ELR (cell line): ENCODE measurements at regions not wholly inside any gene's neighbourhood (a gene's known extent, or its start where the extent isn't known, plus 50 kb on each side); places are given as distances from the start of the nearest gene placed in this dataset.

Experiments
- DNase-seq: peaks from one replicate; pipeline ENCODE4 v3.0.0-alpha.2; 2015; ENCODE audit warnings: low read depth

- DNase-seq = no peak
Observed at GRCh38 chr4:15340902-15341732, 86.7 kb upstream of the C1QTNF7 start.

GRCh38 chr4:15341733-15342300, 86.0 kb upstream of the C1QTNF7 start:
- DNase-seq = no peak

DNA sequence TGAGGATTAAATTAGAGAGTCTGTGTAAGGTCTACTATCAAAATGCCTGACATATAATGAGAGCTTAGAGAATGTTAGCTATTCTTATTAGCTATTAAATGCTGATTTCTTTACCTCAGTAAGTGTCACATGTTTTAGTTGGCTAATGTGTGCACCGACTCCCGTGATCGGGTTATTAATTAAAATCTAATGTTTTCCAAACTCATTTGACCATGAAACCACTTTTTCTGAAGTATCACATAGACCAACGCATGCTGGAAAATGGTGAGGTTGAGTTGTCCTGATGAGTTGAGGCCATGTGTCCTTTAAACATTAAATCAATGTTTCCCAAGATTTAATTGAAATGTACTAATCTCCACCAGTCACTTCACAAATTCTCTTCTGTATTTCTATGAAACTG, 84.8 kb upstream of the C1QTNF7 start:
- DNase-seq = no peak

- no peak for DNase-seq
Observed at GRCh38 chr4:15343581-15343980, 84.3 kb upstream of the C1QTNF7 start.

DNA sequence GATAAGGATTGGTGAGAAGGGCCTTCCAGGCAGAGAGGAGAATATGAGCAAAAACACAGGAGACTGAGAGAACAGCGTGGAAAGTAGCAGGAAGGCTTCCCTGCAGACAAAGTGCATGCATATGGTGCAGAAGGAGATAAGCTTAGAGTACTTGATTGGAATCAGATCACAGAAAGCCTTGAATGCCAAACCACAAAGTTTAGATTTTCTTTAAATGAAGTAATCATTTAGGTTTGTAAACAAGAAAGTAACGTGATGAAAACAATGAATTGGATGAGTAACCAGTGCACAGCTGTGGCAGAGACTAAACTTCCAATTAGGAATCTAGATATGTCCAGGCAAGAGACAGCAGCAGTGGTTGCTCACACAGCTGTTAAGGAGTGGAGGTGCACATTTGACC, 83.8 kb upstream of the C1QTNF7 start:
- peak; percentile 35 for DNase-seq

DNA sequence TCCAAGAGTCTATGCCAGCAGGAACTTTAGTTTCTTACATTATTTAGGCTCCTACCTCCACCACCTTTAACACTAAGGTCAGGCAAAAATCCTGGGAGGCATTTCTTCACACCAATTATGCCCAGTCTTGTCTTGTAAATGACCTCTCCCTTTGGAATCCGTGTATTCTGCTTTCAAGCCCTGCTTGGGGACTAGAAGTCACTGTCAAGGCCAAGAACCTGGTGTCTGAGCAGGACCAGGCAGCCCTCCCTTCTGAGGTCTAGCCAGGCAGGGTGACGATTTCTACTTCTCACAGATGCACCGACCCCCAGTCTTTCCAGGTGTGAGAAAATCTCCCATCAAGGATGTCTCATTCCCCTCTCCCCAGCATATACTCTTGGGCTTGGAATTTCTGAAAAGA, 82.7 kb upstream of the C1QTNF7 start:
- no peak for DNase-seq

DNA sequence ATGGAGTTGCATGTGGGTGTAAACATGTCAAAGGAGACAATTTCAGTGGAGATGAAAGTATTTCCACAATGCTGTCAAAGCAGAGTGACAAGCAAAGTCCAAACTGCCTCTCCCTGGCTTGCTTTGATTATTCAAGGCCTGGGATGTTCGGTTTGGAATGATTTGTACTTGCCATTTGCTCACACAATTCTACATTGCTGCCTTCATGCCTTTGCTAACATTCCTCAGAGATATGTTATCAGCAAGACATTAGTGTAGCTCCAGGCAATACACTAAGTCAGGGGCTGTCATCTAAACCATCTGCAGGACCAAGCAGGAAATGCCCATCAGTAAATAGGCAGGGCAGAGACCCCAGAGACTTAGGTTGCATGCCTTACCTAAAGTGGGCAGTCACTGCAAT, 79.6 kb upstream of the C1QTNF7 start:
- DNase-seq = no peak

GRCh38 chr4:15348695-15349094, 79.1 kb upstream of the C1QTNF7 start:
- no peak for DNase-seq

- DNase-seq = no peak
Observed at GRCh38 chr4:15349531-15349935, 78.3 kb upstream of the C1QTNF7 start.

- no peak for DNase-seq
Observed at GRCh38 chr4:15349965-15350364, 77.9 kb upstream of the C1QTNF7 start.

GRCh38 chr4:15352524-15352923, 75.3 kb upstream of the C1QTNF7 start:
- DNase-seq = no peak

- no peak for DNase-seq
Observed at GRCh38 chr4:15353207-15353606, 74.6 kb upstream of the C1QTNF7 start.

DNA sequence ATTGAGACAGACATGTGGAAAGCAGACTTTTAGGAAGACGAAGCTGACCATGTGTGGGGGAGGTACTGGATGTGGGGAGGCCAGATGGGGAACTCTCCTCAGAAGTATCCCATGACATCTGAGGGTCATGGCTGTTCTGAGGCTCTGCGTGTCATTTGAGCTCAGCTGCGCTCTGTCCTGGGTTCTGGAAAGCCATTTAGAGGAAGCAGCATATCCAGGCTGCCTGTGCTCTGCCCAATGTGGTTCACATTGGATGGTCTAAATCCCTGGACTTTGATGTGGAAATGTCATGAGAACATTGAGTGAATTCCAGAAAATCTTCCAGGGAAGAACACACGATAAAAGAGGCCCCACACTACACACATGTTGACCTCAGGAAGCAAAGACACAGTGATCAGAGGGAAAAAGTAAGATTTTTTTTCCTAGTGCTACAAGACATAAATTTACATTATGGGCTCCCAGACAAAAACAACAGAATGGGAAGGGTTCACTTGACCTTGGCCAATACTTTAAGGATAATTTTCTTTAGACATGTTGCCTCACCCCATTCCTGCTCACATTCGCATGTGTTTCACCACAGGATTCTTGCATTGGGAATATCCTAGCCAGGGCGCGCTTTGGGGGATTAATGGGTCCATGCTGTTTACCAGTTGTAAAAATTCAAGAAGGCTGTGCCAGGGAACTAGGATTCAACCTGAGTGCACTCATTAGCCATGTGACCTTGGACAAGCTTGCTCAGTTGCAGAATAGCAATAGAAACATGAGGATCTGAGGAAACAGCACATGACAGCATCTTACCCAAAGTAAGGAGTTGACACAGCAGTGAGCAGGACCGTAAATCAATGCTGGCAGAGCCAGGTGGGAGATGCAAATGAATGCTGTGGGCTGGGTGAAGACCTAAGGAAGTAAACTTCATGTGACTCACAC, 73.2 kb upstream of the C1QTNF7 start:
- no peak for DNase-seq

GRCh38 chr4:15361529-15361928, 66.3 kb upstream of the C1QTNF7 start:
- no peak for DNase-seq

DNA sequence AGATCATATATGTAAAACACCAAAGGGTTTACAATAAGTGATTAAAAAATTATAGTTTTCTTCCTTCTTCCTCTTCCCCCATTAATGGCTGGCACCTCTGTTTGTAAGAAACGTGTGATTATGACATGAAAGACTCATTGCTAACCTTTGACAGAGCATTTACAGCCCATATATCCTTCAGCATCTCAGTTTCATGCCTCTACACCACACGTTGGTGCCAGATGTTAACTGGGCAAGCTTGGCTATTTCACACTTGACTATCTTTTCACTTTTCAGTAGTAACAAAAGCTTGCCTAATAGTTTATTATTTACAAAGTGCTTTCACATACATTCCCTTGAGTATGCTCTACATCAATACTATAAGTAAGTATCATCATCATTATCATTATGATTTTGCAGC, 65.3 kb upstream of the C1QTNF7 start:
- DNase-seq = no peak

DNA sequence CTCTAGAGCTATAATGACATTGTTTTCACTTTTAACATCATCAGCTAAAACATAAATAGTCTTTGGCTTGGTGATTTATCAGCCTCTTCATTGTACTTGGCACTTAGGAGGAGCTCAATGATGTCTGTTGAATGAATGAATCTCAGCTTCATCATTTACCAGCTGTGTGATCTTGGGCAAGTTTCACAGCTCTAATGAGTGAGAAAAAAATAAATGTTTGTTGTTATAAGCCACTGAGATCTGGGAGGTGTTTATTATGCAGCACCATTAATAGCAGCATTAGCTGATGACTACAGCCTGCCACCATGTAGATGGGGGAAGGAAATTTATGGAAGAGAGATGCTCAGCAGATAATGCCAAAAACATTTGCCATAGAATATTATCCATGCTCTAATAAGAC, 63.6 kb upstream of the C1QTNF7 start:
- DNase-seq = no peak

DNA sequence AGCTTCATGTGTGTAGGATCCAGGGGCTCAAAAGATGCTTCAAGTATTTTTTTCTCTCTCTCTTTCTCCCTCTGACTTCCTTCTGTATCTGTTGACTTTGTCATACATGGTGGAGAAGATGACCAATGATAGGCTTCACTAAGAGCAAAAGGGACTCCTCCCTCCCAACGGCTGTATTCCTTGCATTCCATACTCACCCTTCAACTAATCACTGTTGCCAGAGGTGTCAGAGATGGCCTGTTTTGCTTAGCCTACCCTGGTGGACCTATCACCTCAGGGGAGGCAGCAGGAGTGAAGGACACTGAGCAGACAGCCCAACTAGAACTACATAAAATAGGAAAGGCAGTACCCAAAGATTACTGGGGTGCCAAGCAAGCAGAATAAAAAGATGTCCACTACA, 62.2 kb upstream of the C1QTNF7 start:
- DNase-seq = no peak

GRCh38 chr4:15366721-15367120, 61.1 kb upstream of the C1QTNF7 start:
- DNase-seq = peak; percentile 17

- DNase-seq = peak; percentile 25
Observed at GRCh38 chr4:15368856-15369255, 59.0 kb upstream of the C1QTNF7 start.

DNA sequence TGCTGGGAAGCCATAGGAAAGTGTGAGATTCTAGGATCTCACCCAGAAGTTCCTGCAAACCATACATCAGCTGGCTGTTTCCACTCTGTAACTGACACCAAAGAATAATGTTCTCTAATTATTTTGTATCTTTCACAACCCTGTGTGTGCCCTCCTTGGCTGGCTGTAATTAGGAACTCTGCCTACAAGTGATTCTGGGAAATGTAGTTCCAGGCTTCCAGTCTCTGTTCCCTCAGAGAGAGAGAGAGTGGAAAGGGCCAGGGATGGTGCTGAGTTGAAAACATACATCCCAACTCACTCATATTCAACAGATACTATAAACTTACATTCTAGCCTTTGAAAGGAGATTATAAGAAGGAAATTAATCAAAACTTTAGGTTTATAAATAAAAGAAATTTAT, 57.5 kb upstream of the C1QTNF7 start:
- no peak for DNase-seq

- DNase-seq = no peak
Observed at GRCh38 chr4:15373363-15373762, 54.5 kb upstream of the C1QTNF7 start.

DNA sequence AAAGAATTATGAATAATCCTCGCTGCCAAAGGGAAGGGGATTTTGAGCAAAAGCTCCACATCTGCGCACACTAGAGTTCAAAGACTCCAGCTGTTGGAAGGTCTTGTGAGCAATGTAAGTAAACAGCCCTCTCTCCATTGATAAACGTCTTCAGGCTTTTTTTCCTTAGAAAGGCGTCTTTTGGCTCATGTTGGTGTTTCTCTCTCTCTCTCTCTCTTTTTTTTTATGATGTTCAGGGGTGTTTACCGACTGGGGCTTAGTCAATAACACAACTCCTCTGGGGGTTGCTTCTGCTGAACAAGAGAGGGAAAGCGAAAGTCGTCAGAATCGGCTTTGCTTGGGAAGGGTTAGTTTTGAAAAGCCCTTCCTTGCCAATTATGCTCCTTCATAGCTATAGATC, 53.2 kb upstream of the C1QTNF7 start:
- no peak for DNase-seq

- no peak for DNase-seq
Observed at GRCh38 chr4:15375667-15376066, 52.2 kb upstream of the C1QTNF7 start.
